ENCODE measurements at regions not wholly inside any gene's neighbourhood (a gene's known extent, or its start where the extent isn't known, plus 50 kb on each side); places are given as distances from the start of the nearest gene placed in this dataset.

- Histone ChIP-seq H3K36me3 (ENCODE audit: control insufficient read depth, insufficient read depth, low read length) (no peaks in the 10 kb centered on the region), H3K18ac (ENCODE audit: low read length) (no peak overlapping the region), H2BK5ac (ENCODE audit: low read length) (no peak overlapping the region), H4K8ac (ENCODE audit: low read depth, low read length) (no peak overlapping the region), H3K4me2 (ENCODE audit: low read length) (no peak overlapping the region), H3K27ac (ENCODE audit: low read depth, low read length) (no peak overlapping the region), H3K56ac (ENCODE audit: low read length) (no peak overlapping the region), H3K4me3 (ENCODE audit: low read length) (no peak overlapping the region), H3K23ac (ENCODE audit: low read length) (no peak overlapping the region), H3K4ac (ENCODE audit: low read depth, low read length) (no peak overlapping the region), H2BK120ac (ENCODE audit: low read depth, low read length) (no peak overlapping the region), H2BK15ac (replicated peaks; ENCODE audit: low read depth) (no peak overlapping the region), H3K79me2 (ENCODE audit: control insufficient read depth, insufficient read depth, low read length) (no peaks in the 10 kb centered on the region), H3K9ac (ENCODE audit: low read length) (no peak overlapping the region), H3K4me1 (ENCODE audit: control insufficient read depth, low read depth, low read length) (no peaks in the 10 kb centered on the region), H3K27me3 (ENCODE audit: insufficient read depth, low read length, poor library complexity) (no peaks in the 10 kb centered on the region), H3K79me1 (ENCODE audit: low read length) (no peaks in the 10 kb centered on the region), H2AK5ac (ENCODE audit: low read length) (no peak overlapping the region), H4K5ac (ENCODE audit: low read length) (no peak overlapping the region)
- DNase-seq = no peak
- WGBS (ENCODE audit: extremely low coverage, insufficient coverage, low lambda C conversion rate) = no CpG with 5 or more reads among the region's 6 CpGs
These were observed 206.3 kb downstream of the THBS2 start for GRCh38 chr6:169047345-169047744.

DNA sequence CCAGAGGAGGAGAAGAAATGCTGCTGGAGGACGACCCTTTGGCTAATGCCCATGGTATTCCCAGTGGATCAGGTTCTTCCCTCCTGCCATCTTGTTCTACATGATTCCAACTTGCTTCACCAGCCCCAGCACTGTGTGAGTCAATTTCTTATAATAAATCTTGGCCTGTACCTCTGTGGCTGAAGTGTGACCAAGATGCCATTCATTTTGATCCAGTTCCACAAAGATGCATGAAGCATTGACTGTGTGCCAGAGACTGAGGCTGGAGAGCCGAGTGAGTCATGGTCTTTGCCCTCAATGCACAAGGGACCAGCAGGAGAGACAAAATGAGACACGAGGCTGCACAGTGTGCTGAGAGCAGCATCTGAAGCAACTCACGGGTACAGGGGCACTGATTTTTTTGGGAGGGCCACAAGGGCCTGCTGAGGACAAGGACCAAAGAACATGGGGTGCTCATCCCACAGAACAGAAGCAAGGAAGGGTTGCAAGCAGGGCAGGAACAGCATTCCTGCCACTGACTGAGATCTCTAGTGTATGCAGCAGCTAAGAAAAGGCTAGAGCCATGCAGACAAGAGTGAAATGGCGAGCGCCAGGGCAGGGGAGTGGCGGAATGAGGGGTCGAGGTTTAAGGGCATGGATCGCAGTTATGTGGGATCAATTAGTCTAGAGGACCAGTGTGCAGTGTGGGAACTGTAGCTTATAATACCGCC is 207.0 kb downstream of the THBS2 start:
- Histone ChIP-seq H2BK120ac (ENCODE audit: low read depth, low read length) (no peak overlapping the region), H3K4me2 (ENCODE audit: low read length) (no peak overlapping the region), H2BK15ac (replicated peaks; ENCODE audit: low read depth) (no peak overlapping the region), H3K4me3 (ENCODE audit: low read length) (no peak overlapping the region), H3K9ac (ENCODE audit: low read length) (no peak overlapping the region), H4K5ac (ENCODE audit: low read length) (no peak overlapping the region), H3K4ac (ENCODE audit: low read depth, low read length) (no peak overlapping the region), H2BK5ac (ENCODE audit: low read length) (no peak overlapping the region), H3K27me3 (ENCODE audit: insufficient read depth, low read length, poor library complexity) (no peaks in the 10 kb centered on the region), H3K27ac (ENCODE audit: low read depth, low read length) (no peak overlapping the region), H4K8ac (ENCODE audit: low read depth, low read length) (no peak overlapping the region), H3K56ac (ENCODE audit: low read length) (no peak overlapping the region), H3K79me2 (ENCODE audit: control insufficient read depth, insufficient read depth, low read length) (no peaks in the 10 kb centered on the region), H3K4me1 (ENCODE audit: control insufficient read depth, low read depth, low read length) (no peaks in the 10 kb centered on the region), H3K18ac (ENCODE audit: low read length) (no peak overlapping the region), H2AK5ac (ENCODE audit: low read length) (no peak overlapping the region), H3K36me3 (ENCODE audit: control insufficient read depth, insufficient read depth, low read length) (no peaks in the 10 kb centered on the region), H3K79me1 (ENCODE audit: low read length) (no peaks in the 10 kb centered on the region), H3K23ac (ENCODE audit: low read length) (no peak overlapping the region)
- WGBS (ENCODE audit: extremely low coverage, insufficient coverage, low lambda C conversion rate) = no CpG with 5 or more reads among the region's 10 CpGs
- no peak for DNase-seq

DNA sequence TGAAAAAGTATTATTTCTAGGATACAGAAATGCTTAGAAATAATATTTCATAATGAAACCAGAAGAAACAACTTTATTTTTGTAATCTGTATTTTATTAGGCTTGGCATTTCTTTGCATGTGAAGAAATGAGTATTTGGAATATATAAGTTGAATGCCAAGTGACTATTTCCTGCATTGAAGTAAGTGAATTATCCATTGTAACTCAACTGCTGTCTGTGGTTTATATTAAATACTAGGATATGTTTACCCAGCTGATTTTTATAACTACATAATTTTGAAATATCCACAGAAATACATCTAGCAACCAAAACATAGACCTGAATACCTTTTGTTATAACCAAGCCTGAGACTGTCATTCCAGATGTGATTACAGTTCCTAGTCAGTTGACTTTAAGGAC is 207.6 kb downstream of the THBS2 start:
- Histone ChIP-seq H3K4me3 (ENCODE audit: low read length) (no peak overlapping the region), H3K79me2 (ENCODE audit: control insufficient read depth, insufficient read depth, low read length) (no peaks in the 10 kb centered on the region), H3K23ac (ENCODE audit: low read length) (no peak overlapping the region)

GRCh38 chr6:169045486-169045885 is 208.2 kb downstream of the THBS2 start:
- WGBS (ENCODE audit: extremely low coverage, insufficient coverage, low lambda C conversion rate) = no CpG with 5 or more reads among the region's 5 CpGs
- no peaks in the 10 kb centered on the region for H3K4me1 ChIP-seq (ENCODE audit: control insufficient read depth, low read depth, low read length)
- H3K23ac ChIP-seq (ENCODE audit: low read length) = no peak overlapping the region
- H3K4ac ChIP-seq (ENCODE audit: low read depth, low read length) = no peak overlapping the region
- H3K79me2 ChIP-seq (ENCODE audit: control insufficient read depth, insufficient read depth, low read length) = no peaks in the 10 kb centered on the region
- no peaks in the 10 kb centered on the region for H3K27me3 ChIP-seq (ENCODE audit: insufficient read depth, low read length, poor library complexity)
- H2AK5ac ChIP-seq (ENCODE audit: low read length) = no peak overlapping the region
- no peak overlapping the region for H2BK120ac ChIP-seq (ENCODE audit: low read depth, low read length)
- no peak overlapping the region for H4K8ac ChIP-seq (ENCODE audit: low read depth, low read length)
- no peak overlapping the region for H2BK5ac ChIP-seq (ENCODE audit: low read length)
- no peak overlapping the region for H3K18ac ChIP-seq (ENCODE audit: low read length)
- no peak overlapping the region for H4K5ac ChIP-seq (ENCODE audit: low read length)
- no peak overlapping the region for H3K4me2 ChIP-seq (ENCODE audit: low read length)
- no peaks in the 10 kb centered on the region for H3K79me1 ChIP-seq (ENCODE audit: low read length)
- no peaks in the 10 kb centered on the region for H3K36me3 ChIP-seq (ENCODE audit: control insufficient read depth, insufficient read depth, low read length)
- DNase-seq = no peak
- no peak overlapping the region for H2BK15ac ChIP-seq (replicated peaks; ENCODE audit: low read depth)
- H3K9ac ChIP-seq (ENCODE audit: low read length) = no peak overlapping the region
- no peak overlapping the region for H3K4me3 ChIP-seq (ENCODE audit: low read length)
- H3K56ac ChIP-seq (ENCODE audit: low read length) = no peak overlapping the region
- no peak overlapping the region for H3K27ac ChIP-seq (ENCODE audit: low read depth, low read length)

More for the DNA sequence above, 207.6 kb downstream of the THBS2 start:
- Histone ChIP-seq H2BK5ac (ENCODE audit: low read length) (no peak overlapping the region), H4K5ac (ENCODE audit: low read length) (no peak overlapping the region), H2BK120ac (ENCODE audit: low read depth, low read length) (no peak overlapping the region), H3K79me1 (ENCODE audit: low read length) (no peaks in the 10 kb centered on the region), H3K4ac (ENCODE audit: low read depth, low read length) (no peak overlapping the region), H3K4me2 (ENCODE audit: low read length) (no peak overlapping the region), H3K4me1 (ENCODE audit: control insufficient read depth, low read depth, low read length) (no peaks in the 10 kb centered on the region), H3K56ac (ENCODE audit: low read length) (no peak overlapping the region), H4K8ac (ENCODE audit: low read depth, low read length) (no peak overlapping the region), H3K36me3 (ENCODE audit: control insufficient read depth, insufficient read depth, low read length) (no peaks in the 10 kb centered on the region), H3K27me3 (ENCODE audit: insufficient read depth, low read length, poor library complexity) (no peaks in the 10 kb centered on the region), H2AK5ac (ENCODE audit: low read length) (no peak overlapping the region), H3K27ac (ENCODE audit: low read depth, low read length) (no peak overlapping the region), H3K9ac (ENCODE audit: low read length) (no peak overlapping the region), H2BK15ac (replicated peaks; ENCODE audit: low read depth) (no peak overlapping the region), H3K18ac (ENCODE audit: low read length) (no peak overlapping the region)
- DNase-seq = no peak

DNA sequence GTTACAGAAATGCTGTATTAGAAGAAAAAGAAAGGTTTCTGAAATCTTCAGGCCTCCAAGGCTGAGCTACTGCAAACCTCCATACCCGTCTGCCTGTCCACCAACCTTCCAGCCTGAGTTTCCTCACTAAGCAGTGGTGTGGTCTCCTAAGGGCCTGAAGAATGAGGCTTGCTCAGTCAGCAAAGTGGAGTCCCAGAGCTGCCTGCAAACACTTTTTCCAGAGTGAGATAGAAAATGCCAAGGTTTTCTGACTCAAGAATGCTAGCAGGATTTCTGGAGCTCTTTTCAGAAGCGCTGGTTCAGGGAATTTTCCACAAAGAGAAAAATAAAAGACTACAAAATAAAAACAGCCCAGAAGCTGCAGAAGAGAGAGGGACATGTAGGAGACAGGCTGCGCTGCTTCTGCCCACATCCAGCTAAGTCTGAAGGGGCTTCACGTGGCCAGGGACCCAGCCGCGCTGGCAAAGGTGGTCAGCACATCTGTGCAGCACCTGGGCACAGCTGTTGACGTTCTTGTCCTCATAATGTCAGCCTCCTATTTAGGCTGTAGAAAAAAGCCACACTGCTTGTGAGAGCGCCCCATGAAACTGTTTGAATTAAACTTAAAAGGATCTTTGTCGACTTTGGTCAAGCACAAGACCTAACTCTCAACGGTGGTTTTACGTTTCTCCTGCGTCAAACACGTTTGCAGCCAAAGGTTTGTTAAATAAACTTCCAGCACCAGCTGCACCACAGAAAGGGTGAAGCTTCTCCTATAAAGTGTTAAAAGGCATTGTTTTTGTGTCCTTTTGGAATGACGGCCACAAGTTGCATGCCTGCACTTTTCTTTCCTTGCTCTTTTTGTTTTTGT is 209.0 kb downstream of the THBS2 start:
- Histone ChIP-seq H2BK120ac (ENCODE audit: low read depth, low read length) (no peak overlapping the region), H3K4ac (ENCODE audit: low read depth, low read length) (no peak overlapping the region), H3K56ac (ENCODE audit: low read length) (no peak overlapping the region), H2BK5ac (ENCODE audit: low read length) (no peak overlapping the region), H3K27me3 (ENCODE audit: insufficient read depth, low read length, poor library complexity) (no peaks in the 10 kb centered on the region), H3K79me1 (ENCODE audit: low read length) (no peaks in the 10 kb centered on the region), H3K27ac (ENCODE audit: low read depth, low read length) (no peak overlapping the region), H3K4me2 (ENCODE audit: low read length) (no peak overlapping the region), H3K9ac (ENCODE audit: low read length) (no peak overlapping the region), H4K8ac (ENCODE audit: low read depth, low read length) (no peak overlapping the region), H3K4me1 (ENCODE audit: control insufficient read depth, low read depth, low read length) (no peaks in the 10 kb centered on the region), H4K5ac (ENCODE audit: low read length) (no peak overlapping the region), H3K23ac (ENCODE audit: low read length) (no peak overlapping the region), H3K18ac (ENCODE audit: low read length) (no peak overlapping the region), H2AK5ac (ENCODE audit: low read length) (no peak overlapping the region), H3K36me3 (ENCODE audit: control insufficient read depth, insufficient read depth, low read length) (no peaks in the 10 kb centered on the region), H2BK15ac (replicated peaks; ENCODE audit: low read depth) (no peak overlapping the region), H3K4me3 (ENCODE audit: low read length) (no peak overlapping the region), H3K79me2 (ENCODE audit: control insufficient read depth, insufficient read depth, low read length) (no peaks in the 10 kb centered on the region)
- WGBS (ENCODE audit: extremely low coverage, insufficient coverage, low lambda C conversion rate) = no CpG with 5 or more reads among the region's 14 CpGs
- no peak for DNase-seq
